ENCODE measurements at regions not wholly inside any gene's neighbourhood (a gene's known extent, or its start where the extent isn't known, plus 50 kb on each side); places are given as distances from the start of the nearest gene placed in this dataset.

DNA sequence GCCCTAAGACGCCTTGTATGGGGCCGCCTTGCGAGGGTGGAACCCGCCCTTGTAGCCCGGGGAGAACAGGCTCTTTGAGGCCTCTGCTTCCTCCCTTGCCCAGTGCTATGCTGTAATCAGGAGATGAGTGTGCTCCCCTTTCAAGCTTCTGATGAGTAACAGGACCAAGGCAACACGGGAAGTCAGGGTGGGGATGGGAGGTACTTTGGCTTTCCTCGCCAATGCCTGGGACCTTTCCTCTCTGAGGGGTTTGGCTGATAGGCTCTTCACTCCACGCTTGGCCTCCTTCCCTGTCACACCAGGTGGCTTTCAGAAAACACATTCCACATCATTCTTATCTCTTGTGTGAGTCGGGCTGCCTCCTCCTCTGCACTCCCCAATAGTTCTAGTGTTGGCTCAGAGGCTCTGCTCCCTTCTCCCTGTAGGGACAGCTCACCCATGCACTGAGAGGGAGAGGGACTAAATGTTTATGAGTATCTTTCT lies 223.7 kb upstream of the TRIB2 start:
- H3K4me3 ChIP-seq (ENCODE audit: control extremely low read depth in 1 of 5, extremely low read depth in 1 of 5, insufficient read depth in 1 of 5, low read depth in 2 of 5, low read length in 4 of 5): no peak overlapping the region
- H3K79me2 ChIP-seq (ENCODE audit: control insufficient read depth, insufficient read depth, low read length): no peaks in the 10 kb centered on the region
- H2AFZ ChIP-seq (ENCODE audit: insufficient read depth, low read depth, low read length, poor library complexity, severe bottlenecking): no peak overlapping the region
- Mint-ChIP-seq H3K4me1 (peaks cover 28% of the 10 kb centered on the region), H3K9me3 (ENCODE audit: insufficient read depth) (no peaks in the 10 kb centered on the region), H3K27me3 (no peaks in the 10 kb centered on the region), H3K27ac (no peak overlapping the region), H3K4me3 (no peak overlapping the region)
- no peak overlapping the region for H3K9ac ChIP-seq (ENCODE audit: low read length)
- WGBS (ENCODE audit: insufficient coverage): 95% methylated on average over 7 of the region's 9 CpGs
- peaks cover 15 to 16% of the 10 kb centered on the region in 2 donors for H3K4me1 ChIP-seq (ENCODE audit: control insufficient read depth in 2 of 2, insufficient read depth in 2 of 2, low read length in 2 of 2)
- TF ChIP-seq EZH2 (IDR thresholded peaks at IDR 0.05; ENCODE audit: borderline replicate concordance, insufficient read depth, low read depth, low read length, poor library complexity, severe bottlenecking): no peak
- TF ChIP-seq, protein P1, sequence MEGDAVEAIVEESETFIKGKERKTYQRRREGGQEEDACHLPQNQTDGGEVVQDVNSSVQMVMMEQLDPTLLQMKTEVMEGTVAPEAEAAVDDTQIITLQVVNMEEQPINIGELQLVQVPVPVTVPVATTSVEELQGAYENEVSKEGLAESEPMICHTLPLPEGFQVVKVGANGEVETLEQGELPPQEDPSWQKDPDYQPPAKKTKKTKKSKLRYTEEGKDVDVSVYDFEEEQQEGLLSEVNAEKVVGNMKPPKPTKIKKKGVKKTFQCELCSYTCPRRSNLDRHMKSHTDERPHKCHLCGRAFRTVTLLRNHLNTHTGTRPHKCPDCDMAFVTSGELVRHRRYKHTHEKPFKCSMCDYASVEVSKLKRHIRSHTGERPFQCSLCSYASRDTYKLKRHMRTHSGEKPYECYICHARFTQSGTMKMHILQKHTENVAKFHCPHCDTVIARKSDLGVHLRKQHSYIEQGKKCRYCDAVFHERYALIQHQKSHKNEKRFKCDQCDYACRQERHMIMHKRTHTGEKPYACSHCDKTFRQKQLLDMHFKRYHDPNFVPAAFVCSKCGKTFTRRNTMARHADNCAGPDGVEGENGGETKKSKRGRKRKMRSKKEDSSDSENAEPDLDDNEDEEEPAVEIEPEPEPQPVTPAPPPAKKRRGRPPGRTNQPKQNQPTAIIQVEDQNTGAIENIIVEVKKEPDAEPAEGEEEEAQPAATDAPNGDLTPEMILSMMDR (IDR thresholded peaks at IDR 0.05): no peak
- CTCF ChIA-PET: no interaction called here
- ATAC-seq (ENCODE audit: low read depth) (no peak), DNase-seq (no peak)
- POLR2A ChIA-PET: interaction anchor here (0.6 kb wide), 1 partner anchor 96 kb away, joined by 6 read pairs; no protein-coding TSS in a partner anchor
- no peaks in the 10 kb centered on the region for H3K27me3 ChIP-seq (replicated peaks in 1 of 4; ENCODE audit: control extremely low read depth in 1 of 4, control insufficient read depth in 3 of 4, insufficient read depth in 4 of 4, low read length in 3 of 4)
- intact Hi-C loops (cut with micrococcal nuclease): no loop called here
- H4K20me1 ChIP-seq (ENCODE audit: control insufficient read depth, insufficient read depth, low read length, poor library complexity, severe bottlenecking): no peaks in the 10 kb centered on the region
- no peak overlapping the region for H3K4me2 ChIP-seq (replicated peaks; ENCODE audit: low read depth, low read length, poor library complexity, severe bottlenecking)
- no peaks in the 10 kb centered on the region for H3K36me3 ChIP-seq (replicated peaks in 1 of 2; ENCODE audit: control extremely low read depth in 1 of 2, control insufficient read depth in 1 of 2, extremely low read depth in 1 of 2, insufficient read depth in 2 of 2, low read length in 1 of 2)
- no peak overlapping the region for H3K27ac ChIP-seq (ENCODE audit: low read length in 2 of 2)
- peaks cover 0 to 4% (median 0%) of the 10 kb centered on the region in 3 donors for H3K9me3 ChIP-seq (ENCODE audit: control extremely low read depth in 1 of 3, control insufficient read depth in 2 of 3, insufficient read depth in 1 of 3, low read length in 2 of 3)

DNA sequence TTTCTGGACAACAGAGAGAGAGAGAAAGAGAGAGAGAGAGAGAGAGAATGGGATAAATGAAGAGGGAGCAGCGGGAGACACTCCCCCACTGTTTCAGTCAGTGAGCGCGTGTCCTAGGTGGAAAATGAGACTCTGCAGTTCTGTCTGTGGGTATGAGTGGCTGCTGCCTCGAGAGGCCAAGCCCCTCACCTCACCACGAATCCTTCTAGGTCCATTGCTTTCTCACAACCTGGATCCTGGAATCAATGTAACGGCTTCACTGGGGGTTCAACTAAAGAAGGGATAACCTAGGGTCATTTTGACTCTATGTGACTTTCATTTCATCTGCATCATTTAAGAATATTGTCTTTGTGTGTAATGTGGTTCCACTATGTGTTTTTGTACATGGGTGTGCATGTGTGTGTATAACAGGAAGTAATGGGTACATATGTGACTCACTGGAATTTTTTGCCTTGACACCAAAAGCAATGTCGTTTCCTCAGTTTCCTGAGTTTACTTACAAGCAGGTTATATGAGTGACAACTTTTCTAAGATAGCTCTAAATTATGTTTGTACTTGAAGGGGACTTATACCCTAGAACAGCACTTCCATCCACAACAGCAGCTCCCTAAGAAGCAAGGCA lies 221.4 kb upstream of the TRIB2 start:
- Mint-ChIP-seq H3K4me3 (no peak overlapping the region), H3K4me1 (peaks cover 36% of the 10 kb centered on the region), H3K9me3 (ENCODE audit: insufficient read depth) (no peaks in the 10 kb centered on the region), H3K27me3 (no peaks in the 10 kb centered on the region), H3K27ac (no peak overlapping the region)
- ATAC-seq (ENCODE audit: low read depth) (no peak), DNase-seq (no peak)
- H3K36me3 ChIP-seq (replicated peaks in 1 of 2; ENCODE audit: control extremely low read depth in 1 of 2, control insufficient read depth in 1 of 2, extremely low read depth in 1 of 2, insufficient read depth in 2 of 2, low read length in 1 of 2): no peaks in the 10 kb centered on the region
- H2AFZ ChIP-seq (ENCODE audit: insufficient read depth, low read depth, low read length, poor library complexity, severe bottlenecking): no peak overlapping the region
- peaks cover 0 to 4% (median 0%) of the 10 kb centered on the region in 3 donors for H3K9me3 ChIP-seq (ENCODE audit: control extremely low read depth in 1 of 3, control insufficient read depth in 2 of 3, insufficient read depth in 1 of 3, low read length in 2 of 3)
- no peak overlapping the region for H3K4me3 ChIP-seq (ENCODE audit: control extremely low read depth in 1 of 5, extremely low read depth in 1 of 5, insufficient read depth in 1 of 5, low read depth in 2 of 5, low read length in 4 of 5)
- H3K4me1 ChIP-seq (ENCODE audit: control insufficient read depth in 2 of 2, insufficient read depth in 2 of 2, low read length in 2 of 2): peaks cover 18 to 20% of the 10 kb centered on the region in 2 donors
- POLR2A ChIA-PET: no interaction called here
- no peak for TF ChIP-seq EZH2 (IDR thresholded peaks at IDR 0.05; ENCODE audit: borderline replicate concordance, insufficient read depth, low read depth, low read length, poor library complexity, severe bottlenecking)
- TF ChIP-seq, protein P1 (IDR thresholded peaks at IDR 0.05): no peak
- H3K4me2 ChIP-seq (replicated peaks; ENCODE audit: low read depth, low read length, poor library complexity, severe bottlenecking): no peak overlapping the region
- H3K79me2 ChIP-seq (ENCODE audit: control insufficient read depth, insufficient read depth, low read length): no peaks in the 10 kb centered on the region
- intact Hi-C loops (cut with micrococcal nuclease): no loop called here
- no peaks in the 10 kb centered on the region for H4K20me1 ChIP-seq (ENCODE audit: control insufficient read depth, insufficient read depth, low read length, poor library complexity, severe bottlenecking)
- 100% methylated on average over 3 of the region's 7 CpGs for WGBS (ENCODE audit: insufficient coverage)
- no peak overlapping the region for H3K27ac ChIP-seq (ENCODE audit: low read length in 2 of 2)
- no peak overlapping the region for H3K9ac ChIP-seq (ENCODE audit: low read length)
- CTCF ChIA-PET: no interaction called here
- H3K27me3 ChIP-seq (replicated peaks in 1 of 4; ENCODE audit: control extremely low read depth in 1 of 4, control insufficient read depth in 3 of 4, insufficient read depth in 4 of 4, low read length in 3 of 4): no peaks in the 10 kb centered on the region

Data from B cell (primary cell).